HG03135 (cell line): ENCODE measurements at regions not wholly inside any gene's neighbourhood (a gene's known extent, or its start where the extent isn't known, plus 50 kb on each side); places are given as distances from the start of the nearest gene placed in this dataset.

ENCODE experiments used
- ATAC-seq: cut with Tn5 transposase; IDR thresholded peaks from one replicate; pipeline ENCODE4 v1.9.1; 2021; ENCODE audit warnings: mild to moderate bottlenecking, moderate library complexity; ENCODE audit not compliant: unreplicated experiment

GRCh38 chr3:147038481-147038880 lies 367.9 kb downstream of the ZIC4 start:
- no peak for ATAC-seq

GRCh38 chr3:147034359-147034758 lies 372.0 kb downstream of the ZIC4 start:
- no peak for ATAC-seq

- no peak for ATAC-seq
Observed at GRCh38 chr3:147030274-147030673, 376.1 kb downstream of the ZIC4 start.

- no peak for ATAC-seq
Observed at GRCh38 chr3:147015334-147015733, 391.0 kb downstream of the ZIC4 start.

GRCh38 chr3:147008886-147009285 lies 397.5 kb downstream of the ZIC4 start:
- no peak for ATAC-seq

GRCh38 chr3:147008458-147008857 lies 397.9 kb downstream of the ZIC4 start:
- no peak for ATAC-seq

- no peak for ATAC-seq
Observed at GRCh38 chr3:147007736-147008245, 398.6 kb downstream of the ZIC4 start.

- ATAC-seq, result no peak
Observed at GRCh38 chr3:147002721-147003120, 397.6 kb upstream of the PLSCR5 start.

- no peak for ATAC-seq
Observed at GRCh38 chr3:147000274-147000673, 395.1 kb upstream of the PLSCR5 start.

GRCh38 chr3:146991907-146992306 lies 386.8 kb upstream of the PLSCR5 start:
- ATAC-seq, result no peak

GRCh38 chr3:146975476-146975875 lies 370.3 kb upstream of the PLSCR5 start:
- no peak for ATAC-seq

GRCh38 chr3:146975032-146975431 lies 369.9 kb upstream of the PLSCR5 start:
- ATAC-seq, result no peak

GRCh38 chr3:146974001-146974400 lies 368.9 kb upstream of the PLSCR5 start:
- ATAC-seq, result no peak

- ATAC-seq, result no peak
Observed at GRCh38 chr3:146972726-146973125, 367.6 kb upstream of the PLSCR5 start.

- no peak for ATAC-seq
Observed at GRCh38 chr3:146970236-146970635, 365.1 kb upstream of the PLSCR5 start.

GRCh38 chr3:146969356-146969755 lies 364.2 kb upstream of the PLSCR5 start:
- ATAC-seq, result no peak

- ATAC-seq, result no peak
Observed at GRCh38 chr3:146968204-146968651, 363.1 kb upstream of the PLSCR5 start.

GRCh38 chr3:146967783-146968182 lies 362.6 kb upstream of the PLSCR5 start:
- ATAC-seq, result no peak

GRCh38 chr3:146966124-146966523 lies 361.0 kb upstream of the PLSCR5 start:
- no peak for ATAC-seq

- no peak for ATAC-seq
Observed at GRCh38 chr3:146953511-146953981, 348.4 kb upstream of the PLSCR5 start.

GRCh38 chr3:146948985-146949384 lies 343.8 kb upstream of the PLSCR5 start:
- ATAC-seq, result no peak

- no peak for ATAC-seq
Observed at GRCh38 chr3:146948186-146948585, 343.0 kb upstream of the PLSCR5 start.

GRCh38 chr3:146929696-146930095 lies 324.6 kb upstream of the PLSCR5 start:
- no peak for ATAC-seq
